PC-9 (cell line): ENCODE measurements at regions not wholly inside any gene's neighbourhood (a gene's known extent, or its start where the extent isn't known, plus 50 kb on each side); places are given as distances from the start of the nearest gene placed in this dataset.

Experiments
- EZH2 ChIP-seq: fragments of 200-600 bp; sonication (generic); IDR thresholded peaks from 2 replicates; pipeline ENCODE4 v1.8.0; 2017; ENCODE audit warnings: antibody characterized with exemption, low read depth
- TF ChIP-seq, protein P1 (sequence below): fragments of 200-600 bp; sonication (generic); conservative IDR thresholded peaks from 2 replicates; pipeline ENCODE4 v1.6.1; 2017; ENCODE audit warnings: mixed run types, antibody characterized with exemption, mild to moderate bottlenecking, moderate library complexity

DNA sequence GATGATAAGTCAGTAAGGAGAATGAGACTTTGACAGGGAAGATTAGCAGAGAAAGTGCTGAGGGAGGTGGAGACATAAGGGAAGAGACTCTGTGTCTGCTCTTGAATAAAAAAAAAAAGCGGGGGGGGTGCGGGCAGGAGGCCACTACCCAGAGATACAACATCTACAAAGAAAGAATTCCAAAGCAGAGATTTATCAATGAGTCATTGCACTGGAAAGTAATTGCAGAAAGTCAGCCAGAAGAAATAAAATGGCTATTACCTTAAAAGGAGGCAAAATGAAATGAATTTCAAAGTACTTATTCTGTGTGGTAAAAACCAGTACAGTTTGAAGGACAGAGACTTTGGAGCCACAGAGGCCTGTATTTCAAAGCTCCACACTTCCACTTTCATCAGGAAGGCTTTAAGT is 267.1 kb upstream of the PRKD1 start:
- TF ChIP-seq, protein P1, sequence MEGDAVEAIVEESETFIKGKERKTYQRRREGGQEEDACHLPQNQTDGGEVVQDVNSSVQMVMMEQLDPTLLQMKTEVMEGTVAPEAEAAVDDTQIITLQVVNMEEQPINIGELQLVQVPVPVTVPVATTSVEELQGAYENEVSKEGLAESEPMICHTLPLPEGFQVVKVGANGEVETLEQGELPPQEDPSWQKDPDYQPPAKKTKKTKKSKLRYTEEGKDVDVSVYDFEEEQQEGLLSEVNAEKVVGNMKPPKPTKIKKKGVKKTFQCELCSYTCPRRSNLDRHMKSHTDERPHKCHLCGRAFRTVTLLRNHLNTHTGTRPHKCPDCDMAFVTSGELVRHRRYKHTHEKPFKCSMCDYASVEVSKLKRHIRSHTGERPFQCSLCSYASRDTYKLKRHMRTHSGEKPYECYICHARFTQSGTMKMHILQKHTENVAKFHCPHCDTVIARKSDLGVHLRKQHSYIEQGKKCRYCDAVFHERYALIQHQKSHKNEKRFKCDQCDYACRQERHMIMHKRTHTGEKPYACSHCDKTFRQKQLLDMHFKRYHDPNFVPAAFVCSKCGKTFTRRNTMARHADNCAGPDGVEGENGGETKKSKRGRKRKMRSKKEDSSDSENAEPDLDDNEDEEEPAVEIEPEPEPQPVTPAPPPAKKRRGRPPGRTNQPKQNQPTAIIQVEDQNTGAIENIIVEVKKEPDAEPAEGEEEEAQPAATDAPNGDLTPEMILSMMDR = no peak
- TF ChIP-seq EZH2 = no peak
